SJCRH30 (cell line): ENCODE measurements at regions not wholly inside any gene's neighbourhood (a gene's known extent, or its start where the extent isn't known, plus 50 kb on each side); places are given as distances from the start of the nearest gene placed in this dataset.
"Not testable (repeated sequence)": the region's sequence is repeated elsewhere in the genome, so short reads cannot be mapped to it uniquely, and the experiment has no call there.

Experiments
- DNase-seq, 2 experiments: peaks; one replicate each; pipeline ENCODE4 v3.0.0-alpha.2; 2015 to 2020
- H3K27ac ChIP-seq: fragments of 250-450 bp; sonication (Bioruptor Pico); 2 replicates; pipeline ENCODE4 v1.5.1; 2020; ENCODE audit warnings: mild to moderate bottlenecking, moderate library complexity
- H3K27me3 ChIP-seq: fragments of 250-450 bp; sonication (Bioruptor Pico); 2 replicates; pipeline ENCODE4 v1.5.1; 2020; ENCODE audit warnings: mild to moderate bottlenecking, moderate library complexity
- H3K36me3 ChIP-seq: fragments of 250-450 bp; sonication (Bioruptor Pico); 2 replicates; pipeline ENCODE4 v1.5.1; 2020; ENCODE audit warnings: mild to moderate bottlenecking, moderate library complexity
- H3K4me1 ChIP-seq: fragments of 250-450 bp; sonication (Bioruptor Pico); 2 replicates; pipeline ENCODE4 v1.5.1; 2020; ENCODE audit warnings: mild to moderate bottlenecking, moderate library complexity
- H3K4me3 ChIP-seq: fragments of 250-450 bp; sonication (Bioruptor Pico); 2 replicates; pipeline ENCODE4 v1.5.1; 2020; ENCODE audit warnings: mild to moderate bottlenecking, moderate library complexity
- H3K9me3 ChIP-seq: fragments of 250-450 bp; sonication (Bioruptor Pico); replicated peaks from 2 replicates; pipeline ENCODE4 v1.5.1; 2020; ENCODE audit warnings: mild to moderate bottlenecking, moderate library complexity

DNA sequence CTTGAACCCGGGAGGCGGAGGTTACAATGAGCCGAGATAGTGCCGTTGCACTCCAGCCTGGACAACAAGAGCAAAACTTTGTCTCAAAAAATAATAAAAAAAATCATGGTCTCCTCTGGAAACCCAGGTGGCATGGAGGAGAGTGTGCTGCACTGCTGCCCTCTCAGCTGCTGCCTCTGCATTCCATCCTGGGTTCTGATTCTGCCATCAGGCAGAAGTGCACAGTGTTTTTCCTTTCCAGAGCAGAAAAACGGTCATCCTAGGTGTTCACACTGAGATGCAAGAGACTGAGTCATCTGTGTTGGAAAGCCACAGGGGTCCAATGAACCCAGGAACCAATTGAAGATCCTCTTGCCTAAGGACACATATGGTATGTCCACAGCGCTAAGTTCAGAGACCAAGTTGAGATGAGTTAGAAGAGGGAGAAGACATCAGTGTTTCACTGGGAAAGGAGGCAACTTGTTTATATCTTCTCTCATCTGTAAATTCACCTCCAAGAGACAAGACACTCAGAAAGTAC lies 88.8 kb upstream of the DMRT1 start:
- H3K27me3 ChIP-seq: no peaks in the 10 kb centered on the region
- DNase-seq: no peak

DNA sequence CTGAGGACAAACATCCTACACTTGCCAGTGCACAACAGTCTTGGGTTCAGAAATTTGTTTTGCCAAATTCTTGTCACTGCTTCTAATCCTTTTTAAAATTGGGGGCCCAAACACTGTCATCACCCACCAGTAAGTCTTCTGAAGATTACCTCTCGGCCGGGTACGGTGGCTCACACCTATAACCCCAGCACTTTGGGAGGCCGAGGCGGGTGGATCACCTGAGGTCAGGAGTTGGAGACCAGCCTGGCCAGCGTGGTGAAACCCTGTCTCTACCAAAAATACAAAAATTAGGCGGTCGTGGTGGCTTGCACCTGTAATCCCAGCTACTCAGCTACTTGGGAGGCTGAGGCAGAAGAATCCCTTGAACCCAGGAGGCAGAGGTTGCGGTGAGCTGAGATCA lies 87.8 kb upstream of the DMRT1 start:
- not testable (repeated sequence) for H3K9me3 ChIP-seq, H3K27me3 ChIP-seq, DNase-seq, H3K4me3 ChIP-seq, H3K36me3 ChIP-seq, H3K27ac ChIP-seq
- peaks cover 22% of the 10 kb centered on the region for H3K4me1 ChIP-seq

More for the DNA sequence above, 88.8 kb upstream of the DMRT1 start:
- peaks cover 22% of the 10 kb centered on the region for H3K4me1 ChIP-seq
- no peaks in the 10 kb centered on the region for H3K36me3 ChIP-seq
- H3K9me3 ChIP-seq: no peaks in the 10 kb centered on the region
- H3K4me3 ChIP-seq: no peak overlapping the region
- no peak overlapping the region for H3K27ac ChIP-seq

GRCh38 chr9:754150-754931 lies 87.2 kb upstream of the DMRT1 start:
- H3K27ac ChIP-seq: no peak overlapping the region

GRCh38 chr9:755454-756381 lies 85.8 kb upstream of the DMRT1 start:
- H3K4me1 ChIP-seq: peaks cover 22% of the 10 kb centered on the region
- peak overlapping the region; percentile 53 for H3K27ac ChIP-seq
- H3K27me3 ChIP-seq: no peaks in the 10 kb centered on the region
- no peaks in the 10 kb centered on the region for H3K36me3 ChIP-seq
- H3K4me3 ChIP-seq: no peak overlapping the region
- peak; percentile 68 to 79 for DNase-seq
- no peaks in the 10 kb centered on the region for H3K9me3 ChIP-seq

More at GRCh38 chr9:754150-754931, 87.2 kb upstream of the DMRT1 start:
- H3K36me3 ChIP-seq: no peaks in the 10 kb centered on the region
- DNase-seq: no peak
- H3K27me3 ChIP-seq: no peaks in the 10 kb centered on the region
- H3K4me1 ChIP-seq: peaks cover 22% of the 10 kb centered on the region
- H3K4me3 ChIP-seq: no peak overlapping the region
- H3K9me3 ChIP-seq: no peaks in the 10 kb centered on the region

- H3K9me3 ChIP-seq: no peaks in the 10 kb centered on the region
- DNase-seq: peak; percentile 59 to 71
- no peak overlapping the region for H3K27ac ChIP-seq
- H3K27me3 ChIP-seq: no peaks in the 10 kb centered on the region
- no peak overlapping the region for H3K4me3 ChIP-seq
- no peaks in the 10 kb centered on the region for H3K36me3 ChIP-seq
- H3K4me1 ChIP-seq: peaks cover 11% of the 10 kb centered on the region
Observed at GRCh38 chr9:757246-757881, 84.1 kb upstream of the DMRT1 start.

GRCh38 chr9:758146-758545 lies 83.4 kb upstream of the DMRT1 start:
- Histone ChIP-seq H3K4me3 (no peak overlapping the region), H3K4me1 (peaks cover 11% of the 10 kb centered on the region), H3K9me3 (no peaks in the 10 kb centered on the region), H3K27me3 (no peaks in the 10 kb centered on the region), H3K36me3 (no peaks in the 10 kb centered on the region), H3K27ac (no peak overlapping the region)
- no peak for DNase-seq

DNA sequence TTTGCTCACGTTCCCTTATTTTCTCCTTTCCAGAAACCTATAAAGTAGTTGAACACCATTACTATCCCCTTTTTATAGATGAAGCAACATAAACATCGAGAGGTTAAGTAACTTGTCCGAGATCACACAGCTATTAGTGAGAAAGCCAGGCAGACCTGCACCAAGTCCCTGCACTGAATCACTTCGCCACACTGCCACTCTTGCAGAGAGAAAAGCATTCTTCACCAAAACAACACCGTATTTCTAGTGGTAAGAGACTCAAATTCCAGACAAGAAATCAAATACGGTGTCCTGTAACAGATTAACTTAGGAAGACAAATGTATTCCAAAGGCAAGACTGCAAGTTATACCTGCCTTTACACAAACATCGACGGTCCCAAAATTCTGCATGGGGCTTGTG lies 82.0 kb upstream of the DMRT1 start:
- no peaks in the 10 kb centered on the region for H3K27me3 ChIP-seq
- no peaks in the 10 kb centered on the region for H3K9me3 ChIP-seq
- H3K27ac ChIP-seq: no peak overlapping the region
- no peak overlapping the region for H3K4me3 ChIP-seq
- H3K36me3 ChIP-seq: no peaks in the 10 kb centered on the region
- peaks cover 11% of the 10 kb centered on the region for H3K4me1 ChIP-seq
- DNase-seq: no peak

- no peak for DNase-seq
- no peaks in the 10 kb centered on the region for H3K36me3 ChIP-seq
- H3K9me3 ChIP-seq: no peaks in the 10 kb centered on the region
- H3K4me1 ChIP-seq: peaks cover 11% of the 10 kb centered on the region
- no peaks in the 10 kb centered on the region for H3K27me3 ChIP-seq
- no peak overlapping the region for H3K27ac ChIP-seq
- H3K4me3 ChIP-seq: no peak overlapping the region
Observed at GRCh38 chr9:759983-760736, 81.3 kb upstream of the DMRT1 start.

GRCh38 chr9:761176-761792 lies 80.2 kb upstream of the DMRT1 start:
- H3K4me3 ChIP-seq: no peak overlapping the region
- H3K36me3 ChIP-seq: no peaks in the 10 kb centered on the region
- H3K9me3 ChIP-seq: no peaks in the 10 kb centered on the region
- no peaks in the 10 kb centered on the region for H3K4me1 ChIP-seq
- no peak overlapping the region for H3K27ac ChIP-seq
- DNase-seq: no peak
- no peaks in the 10 kb centered on the region for H3K27me3 ChIP-seq

GRCh38 chr9:761793-762560 lies 79.5 kb upstream of the DMRT1 start:
- no peak for DNase-seq
- Histone ChIP-seq H3K4me1 (no peaks in the 10 kb centered on the region), H3K4me3 (no peak overlapping the region), H3K27me3 (no peaks in the 10 kb centered on the region), H3K27ac (no peak overlapping the region), H3K9me3 (no peaks in the 10 kb centered on the region), H3K36me3 (no peaks in the 10 kb centered on the region)

DNA sequence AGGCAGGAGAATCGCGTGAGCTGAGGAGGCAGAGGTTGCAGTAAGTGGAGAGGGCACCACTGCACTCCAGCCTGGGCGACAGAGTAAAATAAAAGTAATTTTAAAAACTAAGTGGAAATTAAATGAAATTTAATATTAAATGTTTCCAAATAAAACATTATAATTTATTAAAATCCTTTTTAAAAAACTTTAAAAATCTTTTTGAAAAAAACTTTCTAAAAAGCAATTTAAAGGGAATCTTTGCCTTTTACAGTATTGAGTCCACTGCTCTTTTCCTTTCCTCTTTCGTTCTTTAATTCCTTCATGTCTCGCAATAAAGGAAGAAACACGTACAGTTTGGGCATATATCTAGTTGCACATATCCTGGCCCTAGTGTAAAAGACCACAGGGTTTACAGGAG lies 77.8 kb upstream of the DMRT1 start:
- Histone ChIP-seq H3K36me3 (no peaks in the 10 kb centered on the region), H3K4me1 (no peaks in the 10 kb centered on the region), H3K27me3 (no peaks in the 10 kb centered on the region), H3K4me3 (no peak overlapping the region), H3K9me3 (no peaks in the 10 kb centered on the region), H3K27ac (no peak overlapping the region)
- DNase-seq: no peak

- no peak overlapping the region for H3K27ac ChIP-seq
- peak; percentile 39 to 51 for DNase-seq
- H3K4me3 ChIP-seq: no peak overlapping the region
- no peaks in the 10 kb centered on the region for H3K27me3 ChIP-seq
- no peaks in the 10 kb centered on the region for H3K9me3 ChIP-seq
- no peaks in the 10 kb centered on the region for H3K4me1 ChIP-seq
- H3K36me3 ChIP-seq: no peaks in the 10 kb centered on the region
Observed at GRCh38 chr9:764105-764524, 77.4 kb upstream of the DMRT1 start.

GRCh38 chr9:764986-765385 lies 76.5 kb upstream of the DMRT1 start:
- Histone ChIP-seq H3K9me3 (no peaks in the 10 kb centered on the region), H3K27me3 (no peaks in the 10 kb centered on the region), H3K27ac (no peak overlapping the region), H3K4me3 (no peak overlapping the region), H3K4me1 (no peaks in the 10 kb centered on the region), H3K36me3 (no peaks in the 10 kb centered on the region)
- DNase-seq: no peak
